ENCODE measurements at regions not wholly inside any gene's neighbourhood (a gene's known extent, or its start where the extent isn't known, plus 50 kb on each side); places are given as distances from the start of the nearest gene placed in this dataset.
A peak's percentile ranks its signal among the peaks of the same experiment; 100 is the strongest.

DNA sequence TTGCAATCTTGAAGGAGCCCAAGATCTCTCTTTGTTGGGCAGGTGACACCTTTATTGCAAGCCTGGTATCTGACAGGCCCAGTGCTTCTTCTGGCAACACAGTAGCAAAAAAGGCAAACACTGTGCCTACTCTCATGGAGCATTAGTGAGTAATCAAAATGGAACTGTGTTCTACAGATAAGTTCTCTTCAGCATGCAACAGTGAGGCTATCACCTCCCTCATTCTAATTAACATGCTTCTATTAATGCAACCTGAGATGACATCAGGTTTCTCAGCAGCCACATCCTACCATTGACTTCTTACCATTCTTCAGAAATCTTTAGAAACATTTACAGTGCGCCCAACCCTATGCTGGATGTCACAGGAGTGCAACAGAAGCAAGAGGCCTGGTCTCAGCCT is 77.9 kb upstream of the KCNMA1 start:
- TF ChIP-seq, protein P1, sequence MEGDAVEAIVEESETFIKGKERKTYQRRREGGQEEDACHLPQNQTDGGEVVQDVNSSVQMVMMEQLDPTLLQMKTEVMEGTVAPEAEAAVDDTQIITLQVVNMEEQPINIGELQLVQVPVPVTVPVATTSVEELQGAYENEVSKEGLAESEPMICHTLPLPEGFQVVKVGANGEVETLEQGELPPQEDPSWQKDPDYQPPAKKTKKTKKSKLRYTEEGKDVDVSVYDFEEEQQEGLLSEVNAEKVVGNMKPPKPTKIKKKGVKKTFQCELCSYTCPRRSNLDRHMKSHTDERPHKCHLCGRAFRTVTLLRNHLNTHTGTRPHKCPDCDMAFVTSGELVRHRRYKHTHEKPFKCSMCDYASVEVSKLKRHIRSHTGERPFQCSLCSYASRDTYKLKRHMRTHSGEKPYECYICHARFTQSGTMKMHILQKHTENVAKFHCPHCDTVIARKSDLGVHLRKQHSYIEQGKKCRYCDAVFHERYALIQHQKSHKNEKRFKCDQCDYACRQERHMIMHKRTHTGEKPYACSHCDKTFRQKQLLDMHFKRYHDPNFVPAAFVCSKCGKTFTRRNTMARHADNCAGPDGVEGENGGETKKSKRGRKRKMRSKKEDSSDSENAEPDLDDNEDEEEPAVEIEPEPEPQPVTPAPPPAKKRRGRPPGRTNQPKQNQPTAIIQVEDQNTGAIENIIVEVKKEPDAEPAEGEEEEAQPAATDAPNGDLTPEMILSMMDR (IDR thresholded peaks at IDR 0.05) = no peak
- Histone ChIP-seq H3K27ac (no peak overlapping the region), H3K4me3 (no peak overlapping the region)
- DNase-seq (ENCODE audit: low spot score) = no peak

DNA sequence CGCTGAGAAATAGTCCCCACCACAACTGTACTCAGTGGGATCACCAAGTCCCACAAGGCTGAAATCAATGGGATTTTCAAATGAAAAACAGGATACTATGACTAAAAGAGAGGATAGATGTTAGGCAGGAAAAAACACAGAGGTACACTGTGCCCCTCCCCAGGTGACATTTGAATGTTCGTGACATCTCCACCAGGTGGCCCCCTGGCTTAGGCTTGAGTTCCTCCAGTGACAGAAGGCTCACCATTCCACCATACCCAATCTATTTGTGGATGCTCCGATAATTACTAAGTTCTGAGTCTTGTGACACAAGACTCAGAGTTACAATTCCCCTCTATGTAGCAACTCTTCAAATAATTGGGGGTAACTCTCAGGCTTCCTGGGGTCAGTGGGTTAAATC is 77.5 kb upstream of the KCNMA1 start:
- DNase-seq (ENCODE audit: low spot score) = no peak
- TF ChIP-seq, protein P1 (IDR thresholded peaks at IDR 0.05) = no peak
- Histone ChIP-seq H3K27ac (no peak overlapping the region), H3K4me3 (no peak overlapping the region)

DNA sequence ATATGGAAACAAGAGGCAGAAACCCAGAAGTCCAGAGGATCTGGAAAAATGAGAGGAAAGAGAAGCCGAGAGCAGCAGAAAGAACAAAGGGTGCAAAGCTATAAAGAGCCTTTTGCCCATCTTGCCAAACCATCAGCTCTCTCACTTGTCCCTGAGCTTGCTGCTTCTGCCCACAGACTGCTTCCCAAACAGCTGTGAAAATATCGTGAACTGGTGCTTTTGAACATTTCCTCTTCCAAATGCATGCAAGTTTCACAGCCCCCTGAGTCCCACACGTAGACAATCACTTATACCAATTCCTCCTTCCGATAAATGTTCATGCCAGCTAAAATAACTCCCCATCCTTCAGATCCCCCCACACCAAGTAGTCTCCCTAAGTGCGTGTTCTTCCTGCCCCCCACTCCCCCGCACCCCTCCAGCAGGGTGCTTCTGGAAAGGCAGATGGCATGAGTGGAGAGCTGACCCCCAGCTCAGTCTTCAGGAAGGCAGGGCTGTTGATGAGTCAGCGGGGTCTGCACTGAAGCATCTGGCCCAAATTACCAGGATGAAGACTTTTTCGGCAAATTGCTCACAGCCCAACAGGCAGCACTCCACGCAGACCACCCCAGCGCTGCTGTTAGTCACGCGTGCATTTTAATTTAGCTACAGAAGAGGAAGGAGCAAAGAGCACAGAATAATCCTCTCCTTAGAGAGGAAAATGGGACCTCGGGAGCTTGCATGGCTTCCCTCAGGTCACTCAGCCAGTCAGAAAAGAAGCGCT is 76.1 kb upstream of the KCNMA1 start:
- no peak overlapping the region for H3K4me3 ChIP-seq
- DNase-seq (ENCODE audit: low spot score) = no peak
- H3K27ac ChIP-seq = no peak overlapping the region
- TF ChIP-seq, protein P1 (IDR thresholded peaks at IDR 0.05) = no peak

DNA sequence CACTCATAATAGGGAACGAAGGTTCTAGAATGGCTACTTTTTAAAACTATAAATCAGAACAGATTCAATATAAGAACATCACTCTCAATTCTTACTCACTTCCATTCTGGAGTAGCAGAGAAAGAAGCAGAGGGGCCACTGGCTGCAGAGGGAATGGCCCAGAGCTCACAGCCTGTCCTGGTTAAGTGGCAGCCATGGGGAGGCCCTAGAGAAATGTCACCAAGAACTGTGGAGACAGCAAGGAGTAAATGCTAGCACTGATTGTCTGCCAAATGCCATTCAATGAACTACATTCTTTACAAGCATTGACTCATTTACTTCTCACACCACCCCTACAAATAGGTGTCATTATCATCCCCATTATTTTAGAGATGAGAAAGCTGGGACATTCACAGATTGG is 74.6 kb upstream of the KCNMA1 start:
- DNase-seq (ENCODE audit: low spot score) = no peak
- Histone ChIP-seq H3K4me3 (no peak overlapping the region), H3K27ac (no peak overlapping the region)
- TF ChIP-seq, protein P1 (IDR thresholded peaks at IDR 0.05) = no peak

DNA sequence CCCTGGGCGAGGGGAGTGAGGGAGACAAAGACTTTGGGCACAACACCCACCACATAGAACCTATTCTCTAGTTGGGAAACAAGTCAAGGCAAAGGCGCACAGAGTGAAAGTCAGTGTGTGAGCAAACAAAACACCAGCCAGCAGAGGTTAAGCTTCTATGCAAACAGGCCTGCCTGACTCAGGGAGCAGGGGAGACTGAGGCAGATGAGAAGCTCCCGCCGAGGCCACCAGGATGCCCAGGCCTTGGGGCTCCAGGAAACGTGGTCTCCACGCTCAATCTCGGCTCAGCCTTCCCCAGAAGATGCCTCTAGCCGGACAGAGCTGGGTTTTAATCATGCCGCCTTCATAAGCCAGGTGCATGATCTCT is 74.1 kb upstream of the KCNMA1 start:
- no peak for DNase-seq (ENCODE audit: low spot score)
- peak overlapping the region; percentile 69 for H3K4me3 ChIP-seq
- TF ChIP-seq, protein P1 (IDR thresholded peaks at IDR 0.05) = peak; percentile 4
- H3K27ac ChIP-seq = no peak overlapping the region

DNA sequence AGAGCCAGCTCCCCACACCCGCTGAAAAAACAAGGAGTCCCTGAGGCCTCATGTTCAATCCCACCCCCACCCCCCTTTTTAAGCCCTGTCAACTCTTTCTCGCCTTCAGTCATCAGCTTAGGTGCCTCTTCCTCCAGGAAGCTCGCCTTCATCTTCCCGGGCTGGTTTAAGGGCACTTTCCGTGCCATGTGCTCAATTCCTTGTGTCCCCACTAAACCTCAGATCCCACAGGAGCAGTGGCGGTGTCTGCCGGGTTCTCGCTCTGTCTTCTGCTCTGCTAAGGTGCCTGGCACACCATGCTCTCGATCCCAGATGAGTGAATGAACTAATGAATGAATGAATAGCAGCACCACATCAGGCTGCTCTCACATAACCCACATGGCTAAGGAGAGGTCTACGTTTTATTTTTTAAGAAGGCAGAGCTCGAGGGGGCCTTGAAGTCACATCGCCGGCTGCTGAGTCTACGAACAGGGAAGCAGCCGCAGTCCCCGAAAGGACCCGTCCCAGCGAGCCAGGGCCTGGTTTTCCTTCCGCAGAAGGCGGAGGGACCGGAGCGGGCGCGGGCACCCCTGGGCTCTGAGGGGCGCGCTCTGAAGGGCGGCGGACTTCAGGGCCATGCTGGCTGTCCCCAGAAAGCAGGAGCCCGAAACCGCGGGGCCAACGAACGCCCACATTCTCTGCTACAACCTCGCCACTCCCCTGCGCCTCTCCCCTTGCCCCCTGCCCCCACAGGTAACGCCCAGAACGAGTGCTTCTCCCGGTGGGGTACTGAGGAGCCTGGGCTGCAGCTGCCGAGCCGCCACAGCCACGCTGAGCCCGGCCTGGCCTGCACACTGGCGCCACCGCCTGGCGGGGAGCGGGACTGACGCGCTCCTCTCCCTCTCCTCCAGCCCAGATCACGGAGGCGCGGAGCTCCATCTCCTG is 73.4 kb upstream of the KCNMA1 start:
- TF ChIP-seq, protein P1 (IDR thresholded peaks at IDR 0.05) = peak; percentile 97
- Histone ChIP-seq H3K4me3 (peak overlapping the region; percentile 69), H3K27ac (no peak overlapping the region)
- no peak for DNase-seq (ENCODE audit: low spot score)
